WTC11 (cell line): ENCODE measurements at regions not wholly inside any gene's neighbourhood (a gene's known extent, or its start where the extent isn't known, plus 50 kb on each side); places are given as distances from the start of the nearest gene placed in this dataset.

Source experiments
- ATF2 ChIP-seq: sonication (generic); formaldehyde crosslinking; IDR thresholded peaks from 2 replicates; pipeline ENCODE4 v1.8.1; 2022; ENCODE audit warnings: low read depth, missing genetic modification reagents, borderline replicate concordance
- CREB1 ChIP-seq: sonication (generic); formaldehyde crosslinking; IDR thresholded peaks from 2 replicates; pipeline ENCODE4 v1.8.0; 2023; ENCODE audit warnings: mild to moderate bottlenecking, missing genetic modification reagents
- CTCF ChIP-seq: fragments of 200-600 bp; IDR thresholded peaks from 2 replicates; pipeline ENCODE4 v1.8.0; 2022; ENCODE audit warnings: antibody characterized with exemption
- ELF4 ChIP-seq: sonication (generic); formaldehyde crosslinking; IDR thresholded peaks from 2 replicates; pipeline ENCODE4 v1.8.1; 2022; ENCODE audit warnings: low read depth, mild to moderate bottlenecking, moderate library complexity, missing genetic modification reagents

- TF ChIP-seq CTCF (no peak), ELF4 (CRISPR knock-in tag) (no peak), ATF2 (CRISPR knock-in tag) (no peak), CREB1 (CRISPR knock-in tag) (no peak)
Measured at GRCh38 chr4:35315419-35315818, 928.9 kb downstream of the ARAP2 start.
